HG03159 (cell line): ENCODE measurements at regions not wholly inside any gene's neighbourhood (a gene's known extent, or its start where the extent isn't known, plus 50 kb on each side); places are given as distances from the start of the nearest gene placed in this dataset.
"Not testable (repeated sequence)": the region's sequence is repeated elsewhere in the genome, so short reads cannot be mapped to it uniquely, and the experiment has no call there.

Source experiments
- ATAC-seq: cut with Tn5 transposase; IDR thresholded peaks from one replicate; pipeline ENCODE4 v1.9.1; 2021; ENCODE audit warnings: mild to moderate bottlenecking, moderate library complexity; ENCODE audit not compliant: unreplicated experiment

GRCh38 chr10:78427497-78428031 lies 393.9 kb downstream of the RPS24 start:
- no peak for ATAC-seq

GRCh38 chr10:78428579-78428978 lies 394.9 kb downstream of the RPS24 start:
- no peak for ATAC-seq

GRCh38 chr10:78429984-78430383 lies 396.3 kb downstream of the RPS24 start:
- no peak for ATAC-seq

GRCh38 chr10:78432583-78432982 lies 398.9 kb downstream of the RPS24 start:
- ATAC-seq = no peak

- ATAC-seq = no peak
These were observed 399.5 kb downstream of the RPS24 start for GRCh38 chr10:78433076-78433595.

GRCh38 chr10:78433766-78434535 lies 400.3 kb downstream of the RPS24 start:
- no peak for ATAC-seq

GRCh38 chr10:78434886-78435285 lies 401.2 kb downstream of the RPS24 start:
- ATAC-seq = no peak

- ATAC-seq = no peak
These were observed 402.0 kb downstream of the RPS24 start for GRCh38 chr10:78435484-78436221.

GRCh38 chr10:78436222-78436573 lies 402.5 kb downstream of the RPS24 start:
- no peak for ATAC-seq

- no peak for ATAC-seq
These were observed 403.2 kb downstream of the RPS24 start for GRCh38 chr10:78436706-78437406.

- no peak for ATAC-seq
These were observed 403.7 kb downstream of the RPS24 start for GRCh38 chr10:78437407-78437768.

- ATAC-seq = no peak
These were observed 404.6 kb downstream of the RPS24 start for GRCh38 chr10:78437998-78438906.

GRCh38 chr10:78438907-78439809 lies 405.5 kb downstream of the RPS24 start:
- ATAC-seq = no peak

- no peak for ATAC-seq
These were observed 407.3 kb downstream of the RPS24 start for GRCh38 chr10:78441010-78441409.

- ATAC-seq = no peak
These were observed 408.0 kb downstream of the RPS24 start for GRCh38 chr10:78441694-78442093.

- no peak for ATAC-seq
These were observed 409.3 kb downstream of the RPS24 start for GRCh38 chr10:78442836-78443550.

GRCh38 chr10:78443900-78444571 lies 410.4 kb downstream of the RPS24 start:
- ATAC-seq = no peak

GRCh38 chr10:78444741-78445140 lies 411.1 kb downstream of the RPS24 start:
- ATAC-seq = not testable (repeated sequence)
